ENCODE measurements at regions not wholly inside any gene's neighbourhood (a gene's known extent, or its start where the extent isn't known, plus 50 kb on each side); places are given as distances from the start of the nearest gene placed in this dataset.

GRCh38 chr2:129732630-129733026, 246.8 kb upstream of the RAB6C start:
- no peak for DNase-seq

GRCh38 chr2:129733041-129733440, 246.4 kb upstream of the RAB6C start:
- DNase-seq, result peak; percentile 10

- DNase-seq, result peak; percentile 3
Observed at GRCh38 chr2:129733579-129733978, 245.9 kb upstream of the RAB6C start.

- DNase-seq, result no peak
Observed at GRCh38 chr2:129734343-129735034, 245.0 kb upstream of the RAB6C start.

- no peak for DNase-seq
Observed at GRCh38 chr2:129735576-129735975, 243.9 kb upstream of the RAB6C start.

GRCh38 chr2:129737660-129738527, 241.6 kb upstream of the RAB6C start:
- DNase-seq, result no peak

- DNase-seq, result no peak
Observed at GRCh38 chr2:129738799-129739198, 240.7 kb upstream of the RAB6C start.

- no peak for DNase-seq
Observed at GRCh38 chr2:129740504-129740903, 239.0 kb upstream of the RAB6C start.

GRCh38 chr2:129741165-129741564, 238.3 kb upstream of the RAB6C start:
- DNase-seq, result no peak

- no peak for DNase-seq
Observed at GRCh38 chr2:129741623-129742022, 237.8 kb upstream of the RAB6C start.

GRCh38 chr2:129742415-129743180, 236.9 kb upstream of the RAB6C start:
- DNase-seq, result no peak

GRCh38 chr2:129744141-129744540, 235.3 kb upstream of the RAB6C start:
- no peak for DNase-seq

GRCh38 chr2:129744649-129745048, 234.8 kb upstream of the RAB6C start:
- no peak for DNase-seq

GRCh38 chr2:129747500-129748125, 231.9 kb upstream of the RAB6C start:
- DNase-seq, result no peak

- DNase-seq, result no peak
Observed at GRCh38 chr2:129748250-129748649, 231.2 kb upstream of the RAB6C start.

GRCh38 chr2:129748653-129749052, 230.8 kb upstream of the RAB6C start:
- no peak for DNase-seq

GRCh38 chr2:129751409-129751808, 228.1 kb upstream of the RAB6C start:
- no peak for DNase-seq

GRCh38 chr2:129752176-129752575, 227.3 kb upstream of the RAB6C start:
- no peak for DNase-seq

GRCh38 chr2:129752686-129753085, 226.8 kb upstream of the RAB6C start:
- no peak for DNase-seq

- DNase-seq, result no peak
Observed at GRCh38 chr2:129753261-129753660, 226.2 kb upstream of the RAB6C start.

GRCh38 chr2:129754421-129754820, 225.0 kb upstream of the RAB6C start:
- no peak for DNase-seq

GRCh38 chr2:129754831-129755230, 224.6 kb upstream of the RAB6C start:
- DNase-seq, result no peak

- DNase-seq, result no peak
Observed at GRCh38 chr2:129755786-129756185, 223.7 kb upstream of the RAB6C start.

Data from activated CD8-positive, alpha-beta memory T cell treated with anti-CD3 and anti-CD28 coated beads, Interleukin-2, amount 50 U/mL, for 48 hours (primary cell).